GM12891 (cell line): ENCODE measurements at regions not wholly inside any gene's neighbourhood (a gene's known extent, or its start where the extent isn't known, plus 50 kb on each side); places are given as distances from the start of the nearest gene placed in this dataset.

Source experiments
- POLR2AphosphoS5 ChIP-seq: IDR thresholded peaks from 2 replicates; pipeline ENCODE4 v1.6.1; 2011; ENCODE audit warnings: low read depth, low read length, control low read depth
- TAF1 ChIP-seq: IDR thresholded peaks from 2 replicates; pipeline ENCODE4 v1.6.1; 2011; ENCODE audit warnings: low read depth, low read length, control low read depth

DNA sequence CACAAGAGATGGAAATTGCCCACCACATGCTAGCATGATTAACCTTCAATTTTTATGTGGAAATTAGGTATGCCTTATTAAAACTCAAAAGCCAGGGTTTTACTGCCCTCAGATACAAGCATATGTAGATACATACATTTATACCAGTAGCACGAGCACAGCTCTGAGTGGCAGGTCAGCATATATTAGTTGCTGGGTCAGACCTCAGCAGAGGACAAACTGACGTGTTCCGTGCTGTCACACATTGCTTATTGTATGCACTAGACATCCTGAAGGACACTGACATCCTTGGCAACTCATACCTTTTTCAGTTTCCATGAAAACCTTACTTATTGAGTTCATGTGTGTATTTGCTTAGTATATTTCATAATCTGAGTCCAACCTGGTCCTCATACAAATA, 307.7 kb downstream of the TLE1 start:
- TF ChIP-seq TAF1 (no peak), POLR2AphosphoS5 (no peak)
